GM21576 (cell line): ENCODE measurements at regions not wholly inside any gene's neighbourhood (a gene's known extent, or its start where the extent isn't known, plus 50 kb on each side); places are given as distances from the start of the nearest gene placed in this dataset.

Source experiments
- ATAC-seq: cut with Tn5 transposase; IDR thresholded peaks from one replicate; pipeline ENCODE4 v1.9.1; 2021; ENCODE audit warnings: mild to moderate bottlenecking, moderate library complexity; ENCODE audit not compliant: unreplicated experiment

DNA sequence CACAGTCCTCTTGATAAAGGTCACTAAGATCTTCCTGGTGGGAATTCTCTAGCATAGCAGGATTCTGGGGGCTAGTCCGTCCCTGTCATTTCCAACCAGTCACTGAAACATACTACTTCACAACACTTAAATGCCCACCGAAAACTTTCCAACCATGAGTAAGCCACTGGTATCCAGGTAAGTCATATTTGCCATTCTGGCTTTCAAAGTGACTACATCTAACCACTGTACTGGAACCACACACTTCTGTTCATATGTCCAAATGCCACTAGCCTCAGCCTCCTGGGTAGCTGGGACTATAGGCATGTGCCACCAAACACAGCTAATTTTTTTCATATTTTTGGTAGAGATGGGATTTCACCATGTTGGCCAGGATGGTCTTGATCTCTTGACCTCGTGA, 64.3 kb upstream of the VANGL1 start:
- ATAC-seq: no peak

GRCh38 chr1:115575661-115576060, 66.1 kb upstream of the VANGL1 start:
- ATAC-seq: no peak

DNA sequence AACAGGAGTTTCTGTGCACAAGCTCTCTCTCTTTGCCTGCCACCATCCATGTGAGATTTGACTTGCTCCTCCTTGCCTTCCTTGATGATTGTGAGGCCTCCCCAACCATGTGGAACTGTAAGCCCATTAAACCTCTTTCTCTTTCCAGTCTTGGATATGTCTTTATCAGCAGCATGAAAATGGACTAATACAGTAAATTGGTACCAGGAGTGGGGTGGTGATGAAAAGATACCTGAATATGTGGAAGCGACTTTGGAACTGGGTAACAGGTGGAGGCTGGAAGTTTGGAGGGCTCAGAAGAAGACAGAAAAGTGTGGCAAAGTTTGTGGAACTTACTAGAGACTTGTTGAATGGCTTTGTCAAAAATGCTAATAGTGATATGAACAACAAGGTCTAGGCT, 69.1 kb upstream of the VANGL1 start:
- no peak for ATAC-seq

DNA sequence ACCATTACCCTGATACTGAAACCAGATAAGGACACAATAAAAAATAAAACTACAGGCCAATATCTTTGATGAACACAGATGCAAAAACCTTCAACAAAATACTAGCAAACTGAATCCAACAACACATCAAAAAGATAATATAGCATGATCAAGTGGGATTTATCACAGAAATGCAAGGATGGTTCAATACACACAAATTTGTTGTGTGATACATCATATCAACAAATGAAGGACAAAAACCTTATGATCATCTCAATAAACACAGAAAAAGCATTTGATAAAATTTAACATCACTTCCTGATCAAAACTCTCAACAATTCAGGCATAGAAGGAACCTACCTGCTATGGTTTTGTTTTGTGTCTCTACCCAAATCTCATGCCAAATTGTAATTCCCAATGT, 74.3 kb upstream of the VANGL1 start:
- ATAC-seq: no peak

GRCh38 chr1:115565791-115566190, 76.0 kb upstream of the VANGL1 start:
- ATAC-seq: no peak

DNA sequence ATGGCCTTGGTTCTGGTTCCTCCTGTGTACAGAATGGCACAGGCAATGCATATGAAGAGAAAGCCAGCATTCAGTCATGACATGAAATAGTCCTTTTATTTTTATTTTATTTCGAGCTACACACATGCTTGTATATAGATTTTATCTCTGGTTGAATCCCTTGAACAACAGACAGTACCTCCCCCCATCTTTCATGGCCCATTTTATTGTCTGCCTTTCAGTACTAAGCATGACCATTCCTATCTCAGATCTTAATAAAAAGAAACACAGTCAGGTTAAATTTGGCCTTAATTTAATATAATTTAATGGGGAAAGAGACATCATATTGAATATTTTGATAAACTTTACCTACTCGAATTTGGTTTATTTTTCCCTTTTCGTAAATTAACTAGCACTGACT, 76.4 kb upstream of the VANGL1 start:
- ATAC-seq: no peak

DNA sequence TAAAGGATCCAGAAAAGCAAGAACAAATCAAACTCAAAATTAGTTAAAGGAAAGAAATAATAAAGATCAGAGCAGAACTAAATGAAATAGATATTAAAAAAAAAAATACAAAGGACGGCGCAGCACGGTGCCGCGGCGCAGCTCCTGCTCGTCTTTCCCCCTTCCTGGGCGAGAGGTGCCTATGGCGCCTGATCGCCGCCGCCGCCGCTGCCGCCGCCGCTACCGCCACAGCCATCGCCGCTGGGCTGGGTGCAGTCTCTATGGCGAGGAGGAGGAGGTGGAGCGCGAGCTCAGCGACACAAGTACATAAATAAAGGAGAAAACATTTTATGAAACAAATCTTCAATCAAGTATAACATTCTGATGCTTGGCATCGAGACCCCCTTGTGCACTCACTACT, 77.6 kb upstream of the VANGL1 start:
- no peak for ATAC-seq

- no peak for ATAC-seq
These were observed 81.7 kb upstream of the VANGL1 start for GRCh38 chr1:115560027-115560426.

DNA sequence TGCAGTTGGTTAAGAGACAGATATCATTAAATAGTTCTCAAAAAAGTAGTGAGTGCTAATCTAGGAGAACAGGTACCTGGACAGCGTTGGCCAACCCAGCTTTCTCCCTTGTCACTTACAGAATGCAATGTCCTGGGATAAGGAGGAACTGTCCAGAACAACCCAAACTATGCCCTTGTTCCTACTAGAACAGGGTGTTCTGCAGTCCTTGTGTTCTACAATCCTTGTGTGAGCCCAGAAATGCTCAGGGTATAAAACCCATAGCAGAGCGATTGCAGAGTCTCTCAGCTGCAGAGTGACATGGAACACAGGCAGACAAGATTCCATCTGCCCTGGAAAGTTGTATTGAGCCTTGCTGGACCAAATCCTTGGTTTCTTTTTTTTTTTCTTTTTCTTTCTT, 83.5 kb upstream of the VANGL1 start:
- ATAC-seq: no peak

GRCh38 chr1:115557715-115558114, 84.1 kb upstream of the VANGL1 start:
- ATAC-seq: no peak

DNA sequence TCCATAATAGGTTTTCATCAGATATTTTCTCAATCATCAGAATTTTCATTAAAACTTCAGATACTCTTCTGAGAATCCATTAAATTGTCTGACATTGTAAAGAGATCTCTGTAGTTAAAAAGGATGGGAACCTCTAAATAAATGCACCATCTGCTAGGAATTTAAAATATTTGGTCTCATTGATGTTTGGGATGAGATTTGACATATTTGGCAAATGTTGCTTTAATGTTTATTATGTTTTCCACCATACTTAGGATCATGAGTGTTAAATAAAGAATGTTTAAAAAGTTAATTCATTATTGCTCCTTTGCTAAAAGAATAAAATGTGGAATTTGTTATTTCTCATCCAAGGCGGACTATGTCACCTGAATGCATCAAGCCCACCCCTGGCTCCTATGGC, 85.5 kb upstream of the VANGL1 start:
- no peak for ATAC-seq

GRCh38 chr1:115555446-115555845, 86.3 kb upstream of the VANGL1 start:
- ATAC-seq: no peak

- ATAC-seq: no peak
These were observed 94.1 kb upstream of the VANGL1 start for GRCh38 chr1:115547696-115548095.

DNA sequence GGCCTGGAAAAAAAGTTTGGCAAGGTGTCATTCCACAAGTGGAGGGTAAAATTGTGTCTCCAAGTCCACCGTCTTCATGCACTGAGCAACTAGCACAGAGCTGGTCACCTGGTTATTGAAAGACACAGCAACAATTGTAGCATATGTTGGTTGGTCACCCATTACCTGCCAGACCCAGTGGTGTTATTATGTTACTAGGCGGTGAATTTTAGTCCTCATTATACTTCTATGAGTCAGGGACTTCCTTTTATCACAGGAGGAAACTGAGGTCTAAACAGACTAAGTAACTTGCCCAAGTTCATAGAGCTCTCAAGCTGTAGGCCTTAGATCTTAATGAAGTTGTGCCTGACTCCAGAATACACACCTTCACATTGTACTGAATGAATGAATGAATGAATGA, 94.9 kb upstream of the VANGL1 start:
- no peak for ATAC-seq

DNA sequence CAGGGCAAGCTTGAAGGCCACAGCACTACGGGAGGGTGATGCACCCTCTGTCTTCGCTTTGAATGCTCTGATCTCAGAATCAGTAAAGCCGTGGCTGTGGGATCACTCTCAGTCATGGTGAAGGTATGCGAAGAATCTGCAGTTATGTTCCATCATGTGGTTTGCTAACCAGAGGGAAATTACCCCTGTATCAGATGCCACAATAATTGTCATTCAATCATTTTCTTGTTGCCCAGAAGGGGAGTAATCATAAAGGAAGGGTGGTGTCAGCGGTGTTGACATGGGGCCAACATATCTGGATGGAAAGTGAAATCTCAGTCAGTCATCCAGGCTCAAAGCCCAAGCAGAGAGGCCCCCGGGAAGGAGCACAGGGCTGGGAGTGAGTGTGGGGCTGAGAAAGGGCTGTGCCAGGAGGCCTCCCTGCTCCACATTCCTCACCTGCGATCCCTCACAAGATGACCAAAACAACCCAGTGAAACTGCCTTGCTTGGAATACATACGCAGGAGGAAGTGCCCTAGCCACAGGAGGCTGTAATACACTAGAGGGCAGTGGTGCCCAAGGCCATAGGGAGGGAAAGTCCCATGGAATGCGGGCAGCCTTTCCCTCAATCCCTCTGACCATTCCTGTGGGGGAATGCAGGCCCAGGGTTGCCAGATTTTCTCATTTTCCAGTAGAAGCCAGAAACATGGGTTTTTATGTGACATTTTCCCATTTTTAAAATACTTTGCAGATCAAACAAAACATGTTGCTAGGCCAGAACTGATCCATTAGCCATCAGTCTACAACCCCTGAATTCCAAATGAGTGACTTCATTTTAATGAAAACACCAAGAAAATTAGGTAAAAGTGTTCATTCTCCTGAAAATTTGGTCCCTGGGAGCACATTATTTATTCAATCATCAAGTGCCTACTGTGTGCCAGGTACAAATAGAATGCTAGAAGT, 95.7 kb upstream of the VANGL1 start:
- ATAC-seq: no peak

- no peak for ATAC-seq
These were observed 96.6 kb upstream of the VANGL1 start for GRCh38 chr1:115545096-115545720.

DNA sequence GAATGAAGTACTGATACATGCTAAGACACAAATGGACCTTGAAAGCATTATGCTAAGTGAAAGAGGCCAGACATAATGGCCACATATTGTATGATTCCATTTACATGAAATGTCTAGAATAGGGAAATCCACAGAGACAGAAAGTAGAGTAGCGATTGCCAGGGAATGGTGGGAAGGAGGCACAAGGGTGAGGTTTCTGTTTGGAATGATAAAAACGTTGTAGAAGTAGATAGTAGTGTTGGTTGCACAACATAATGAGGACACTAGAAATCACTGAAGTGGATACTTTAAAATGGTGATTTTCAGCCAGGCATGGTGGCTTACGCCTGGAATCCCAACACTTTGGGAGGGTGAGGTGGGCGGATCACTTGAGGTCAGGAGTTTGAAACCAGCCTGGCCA, 97.6 kb upstream of the VANGL1 start:
- ATAC-seq: no peak

DNA sequence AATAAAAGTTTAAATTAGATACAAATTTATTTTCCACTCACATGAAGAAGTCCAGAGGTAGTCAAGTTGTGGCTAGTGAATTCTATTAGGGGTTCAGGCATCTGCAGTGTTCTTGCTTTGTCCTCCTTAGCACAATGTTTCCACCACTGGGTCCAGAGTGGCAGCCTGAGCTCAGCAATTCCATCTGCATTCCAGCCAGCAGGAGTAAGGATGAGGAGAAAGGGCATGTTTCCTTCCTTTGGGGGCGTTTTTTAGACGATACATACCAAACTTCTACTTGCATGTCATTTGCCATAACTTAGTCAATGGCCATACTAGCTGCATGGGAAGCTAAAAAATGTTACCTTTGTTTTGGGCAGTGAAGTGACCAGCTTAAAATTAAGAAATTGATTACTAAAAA, 98.5 kb upstream of the VANGL1 start:
- no peak for ATAC-seq

DNA sequence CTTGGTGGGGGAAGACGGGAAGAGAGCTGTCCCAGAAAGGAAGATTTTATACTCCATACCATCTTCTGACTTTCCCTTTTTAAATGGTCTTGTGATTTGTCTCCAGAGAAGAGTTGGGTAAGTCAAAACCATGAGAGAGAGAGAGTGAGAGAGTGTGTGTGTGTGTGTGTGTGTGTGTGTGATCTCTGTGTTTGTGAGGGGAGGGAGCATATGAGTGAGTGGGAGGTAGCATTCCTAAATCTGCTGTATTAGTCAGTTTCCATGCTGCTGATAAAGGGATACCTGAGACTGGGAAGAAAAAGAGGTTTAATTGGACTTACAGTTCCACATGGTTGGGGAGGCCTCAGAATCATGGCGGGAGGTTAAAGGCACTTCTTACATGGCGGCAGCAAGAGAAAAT, 102.0 kb upstream of the VANGL1 start:
- ATAC-seq: no peak

GRCh38 chr1:115539061-115539460, 102.7 kb upstream of the VANGL1 start:
- no peak for ATAC-seq

GRCh38 chr1:115538579-115538978, 103.2 kb upstream of the VANGL1 start:
- no peak for ATAC-seq

GRCh38 chr1:115537415-115537814, 104.4 kb upstream of the VANGL1 start:
- no peak for ATAC-seq
